CD4-positive, alpha-beta memory T cell (primary cell): ENCODE measurements at regions not wholly inside any gene's neighbourhood (a gene's known extent, or its start where the extent isn't known, plus 50 kb on each side); places are given as distances from the start of the nearest gene placed in this dataset.

Experiments used
- CTCF ChIA-PET: fragments of 350-600 bp; sonication (Branson Sonifier 250); formaldehyde crosslinking; loops from one replicate; lab custom pipeline; 2021; ENCODE audit warnings: inconsistent platforms; ENCODE audit not compliant: partially characterized antibody; lab: Charles Lee
- POLR2A ChIA-PET: fragments of 350-600 bp; sonication (Branson Sonifier 250); formaldehyde crosslinking; loops from one replicate; lab custom pipeline; 2021; ENCODE audit not compliant: partially characterized antibody; lab: Charles Lee
- DNase-seq, 5 donors: peaks; one replicate each; pipeline versions ENCODE4 v3.0.0 to v3.0.0-alpha.2; 2020 to 2022; ENCODE audit warnings: mixed read lengths in 1 of 5
- H3K27ac ChIP-seq: one replicate; pipeline ENCODE4 v1.7.0; 2013; ENCODE audit warnings: low read depth, low read length
- H3K27me3 ChIP-seq: 2 replicates; pipeline ENCODE4 v1.7.0; 2013; ENCODE audit warnings: mild to moderate bottlenecking, low read length, moderate library complexity; ENCODE audit not compliant: insufficient read depth
- H3K36me3 ChIP-seq: 2 replicates; pipeline ENCODE4 v1.7.0; 2013; ENCODE audit warnings: mild to moderate bottlenecking, low read length, moderate library complexity; ENCODE audit not compliant: insufficient read depth
- H3K4me1 ChIP-seq: 2 replicates; pipeline ENCODE4 v1.7.0; 2013; ENCODE audit warnings: mild to moderate bottlenecking, low read length, moderate library complexity; ENCODE audit not compliant: insufficient read depth
- H3K4me3 ChIP-seq, 2 donors: one replicate each; pipeline ENCODE4 v1.7.0; 2013; ENCODE audit warnings: low read length in 2 of 2, mild to moderate bottlenecking in 1 of 2
- H3K9me3 ChIP-seq, 2 donors: one replicate each; pipeline ENCODE4 v1.7.0; 2013; ENCODE audit warnings: low read length in 2 of 2, control low read depth in 1 of 2; ENCODE audit not compliant: control insufficient read depth in 1 of 2
- H3K27ac Mint-ChIP-seq, 7 donors: one replicate each; pipeline ENCODE4 v1.8.0; 2020 to 2021; ENCODE audit warnings: mixed read lengths in 7 of 7, mild to moderate bottlenecking in 6 of 7, inconsistent platforms in 3 of 7, moderate library complexity in 3 of 7
- H3K27me3 Mint-ChIP-seq, 2 donors: one replicate each; pipeline ENCODE4 v1.8.0; 2020 to 2021; ENCODE audit warnings: mixed read lengths in 2 of 2
- H3K36me3 Mint-ChIP-seq, 2 donors: one replicate each; pipeline ENCODE4 v1.8.0; 2020 to 2021; ENCODE audit warnings: mixed read lengths in 2 of 2, inconsistent platforms in 1 of 2, mild to moderate bottlenecking in 1 of 2
- H3K4me1 Mint-ChIP-seq, 4 donors: one replicate each; pipeline ENCODE4 v1.8.0; 2020 to 2021; ENCODE audit warnings: mixed read lengths in 4 of 4, mild to moderate bottlenecking in 1 of 4
- H3K4me3 Mint-ChIP-seq, 8 donors: one replicate each; pipeline ENCODE4 v1.8.0; 2020 to 2021; ENCODE audit warnings: mixed read lengths in 8 of 8, mild to moderate bottlenecking in 7 of 8, moderate library complexity in 6 of 8, inconsistent platforms in 3 of 8
- H3K9me3 Mint-ChIP-seq, 8 donors: one replicate each; pipeline ENCODE4 v1.8.0; 2020 to 2021; ENCODE audit warnings: mixed read lengths in 8 of 8, mild to moderate bottlenecking in 5 of 8, inconsistent platforms in 3 of 8, moderate library complexity in 1 of 8
- intact Hi-C: fragments of 100-400 bp; cut with micrococcal nuclease; formaldehyde crosslinking; loops from one replicate; pipeline ENCODE4 v1.15.1; 2023

GRCh38 chr15:97459771-97460170, 500.7 kb upstream of the ARRDC4 start:
- Mint-ChIP-seq H3K27me3 (no peaks in the 10 kb centered on the region), H3K27ac (no peak overlapping the region), H3K4me3 (no peak overlapping the region), H3K36me3 (no peaks in the 10 kb centered on the region), H3K4me1 (no peaks in the 10 kb centered on the region), H3K9me3 (peaks cover 0 to 4% (median 0%) of the 10 kb centered on the region in 8 donors)
- H3K27ac ChIP-seq = no peak overlapping the region
- ChIA-PET CTCF (no interaction called here), POLR2A (no interaction called here)
- no peaks in the 10 kb centered on the region for H3K4me1 ChIP-seq
- no peaks in the 10 kb centered on the region for H3K27me3 ChIP-seq
- no peak for DNase-seq
- H3K4me3 ChIP-seq = no peak overlapping the region
- intact Hi-C loops = no loop called here
- no peaks in the 10 kb centered on the region for H3K9me3 ChIP-seq
- H3K36me3 ChIP-seq = no peaks in the 10 kb centered on the region

GRCh38 chr15:97461226-97461625, 499.3 kb upstream of the ARRDC4 start:
- ChIA-PET CTCF (no interaction called here), POLR2A (no interaction called here)
- H3K4me3 Mint-ChIP-seq = no peak overlapping the region
- no peak for DNase-seq
- H3K27ac Mint-ChIP-seq = no peak overlapping the region
- H3K27ac ChIP-seq = no peak overlapping the region
- intact Hi-C loops = no loop called here
- H3K36me3 ChIP-seq = no peaks in the 10 kb centered on the region
- no peaks in the 10 kb centered on the region for H3K27me3 Mint-ChIP-seq
- H3K27me3 ChIP-seq = no peaks in the 10 kb centered on the region
- H3K36me3 Mint-ChIP-seq = no peaks in the 10 kb centered on the region
- no peak overlapping the region for H3K4me3 ChIP-seq
- H3K9me3 Mint-ChIP-seq = peaks cover 0 to 6% (median 0%) of the 10 kb centered on the region in 8 donors
- no peaks in the 10 kb centered on the region for H3K4me1 ChIP-seq
- no peaks in the 10 kb centered on the region for H3K9me3 ChIP-seq
- H3K4me1 Mint-ChIP-seq = no peaks in the 10 kb centered on the region

- H3K9me3 Mint-ChIP-seq = peaks cover 0 to 7% (median 1%) of the 10 kb centered on the region in 8 donors
- no peaks in the 10 kb centered on the region for H3K27me3 Mint-ChIP-seq
- no peaks in the 10 kb centered on the region for H3K4me1 ChIP-seq
- no peaks in the 10 kb centered on the region for H3K4me1 Mint-ChIP-seq
- H3K4me3 ChIP-seq = no peak overlapping the region
- no peaks in the 10 kb centered on the region for H3K27me3 ChIP-seq
- no peaks in the 10 kb centered on the region for H3K36me3 Mint-ChIP-seq
- H3K36me3 ChIP-seq = no peaks in the 10 kb centered on the region
- ChIA-PET CTCF (no interaction called here), POLR2A (no interaction called here)
- H3K27ac ChIP-seq = no peak overlapping the region
- DNase-seq = no peak
- H3K4me3 Mint-ChIP-seq = no peak overlapping the region
- no peak overlapping the region for H3K27ac Mint-ChIP-seq
- H3K9me3 ChIP-seq = no peaks in the 10 kb centered on the region
- intact Hi-C loops = no loop called here
Measured at GRCh38 chr15:97463696-97464095, 496.8 kb upstream of the ARRDC4 start.

- H3K4me3 Mint-ChIP-seq = no peak overlapping the region
- peaks cover 0 to 12% (median 5%) of the 10 kb centered on the region in 8 donors for H3K9me3 Mint-ChIP-seq
- Histone ChIP-seq H3K27me3 (no peaks in the 10 kb centered on the region), H3K36me3 (no peaks in the 10 kb centered on the region), H3K27ac (no peak overlapping the region), H3K4me1 (no peaks in the 10 kb centered on the region), H3K9me3 (no peaks in the 10 kb centered on the region), H3K4me3 (no peak overlapping the region)
- intact Hi-C loops = no loop called here
- no peak for DNase-seq
- ChIA-PET CTCF (no interaction called here), POLR2A (no interaction called here)
- no peaks in the 10 kb centered on the region for H3K36me3 Mint-ChIP-seq
- H3K4me1 Mint-ChIP-seq = no peaks in the 10 kb centered on the region
- H3K27me3 Mint-ChIP-seq = no peaks in the 10 kb centered on the region
- H3K27ac Mint-ChIP-seq = no peak overlapping the region
Measured at GRCh38 chr15:97470417-97470816, 490.1 kb upstream of the ARRDC4 start.

- no peaks in the 10 kb centered on the region for H3K4me1 ChIP-seq
- no peaks in the 10 kb centered on the region for H3K27me3 Mint-ChIP-seq
- no peak overlapping the region for H3K4me3 ChIP-seq
- CTCF ChIA-PET = no interaction called here
- H3K27ac ChIP-seq = no peak overlapping the region
- H3K27ac Mint-ChIP-seq = no peak overlapping the region
- no peaks in the 10 kb centered on the region for H3K36me3 Mint-ChIP-seq
- no peaks in the 10 kb centered on the region for H3K36me3 ChIP-seq
- H3K9me3 Mint-ChIP-seq = peaks cover 0 to 11% (median 5%) of the 10 kb centered on the region in 8 donors
- DNase-seq = no peak
- intact Hi-C loops = no loop called here
- POLR2A ChIA-PET = no interaction called here
- H3K9me3 ChIP-seq = no peaks in the 10 kb centered on the region
- H3K4me1 Mint-ChIP-seq = no peaks in the 10 kb centered on the region
- no peaks in the 10 kb centered on the region for H3K27me3 ChIP-seq
- no peak overlapping the region for H3K4me3 Mint-ChIP-seq
Measured at GRCh38 chr15:97473627-97474026, 486.9 kb upstream of the ARRDC4 start.

GRCh38 chr15:97479957-97480356, 480.5 kb upstream of the ARRDC4 start:
- CTCF ChIA-PET = no interaction called here
- H3K27ac Mint-ChIP-seq = no peak overlapping the region

GRCh38 chr15:97482521-97482920, 478.0 kb upstream of the ARRDC4 start:
- H3K27me3 Mint-ChIP-seq = no peaks in the 10 kb centered on the region
- Histone ChIP-seq H3K27ac (no peak overlapping the region), H3K4me3 (no peak overlapping the region), H3K36me3 (no peaks in the 10 kb centered on the region), H3K9me3 (no peaks in the 10 kb centered on the region), H3K27me3 (no peaks in the 10 kb centered on the region), H3K4me1 (no peaks in the 10 kb centered on the region)
- CTCF ChIA-PET = no interaction called here
- H3K4me1 Mint-ChIP-seq = no peaks in the 10 kb centered on the region
- no peak for DNase-seq
- H3K4me3 Mint-ChIP-seq = no peak overlapping the region
- H3K9me3 Mint-ChIP-seq = peaks cover 2 to 18% (median 7%) of the 10 kb centered on the region in 8 donors
- no peak overlapping the region for H3K27ac Mint-ChIP-seq
- intact Hi-C loops = no loop called here
- POLR2A ChIA-PET = no interaction called here
- no peaks in the 10 kb centered on the region for H3K36me3 Mint-ChIP-seq

More at GRCh38 chr15:97479957-97480356, 480.5 kb upstream of the ARRDC4 start:
- no peak for DNase-seq
- no peak overlapping the region for H3K27ac ChIP-seq
- no peaks in the 10 kb centered on the region for H3K36me3 ChIP-seq
- POLR2A ChIA-PET = no interaction called here
- no peaks in the 10 kb centered on the region for H3K27me3 ChIP-seq
- no peaks in the 10 kb centered on the region for H3K4me1 ChIP-seq
- intact Hi-C loops = no loop called here
- Mint-ChIP-seq H3K9me3 (peaks cover 0 to 15% (median 7%) of the 10 kb centered on the region in 8 donors), H3K27me3 (no peaks in the 10 kb centered on the region), H3K4me1 (no peaks in the 10 kb centered on the region), H3K36me3 (no peaks in the 10 kb centered on the region), H3K4me3 (no peak overlapping the region)
- H3K4me3 ChIP-seq = no peak overlapping the region
- H3K9me3 ChIP-seq = no peaks in the 10 kb centered on the region

GRCh38 chr15:97483232-97483631, 477.3 kb upstream of the ARRDC4 start:
- H3K9me3 Mint-ChIP-seq = peaks cover 2 to 18% (median 6%) of the 10 kb centered on the region in 8 donors
- H3K36me3 Mint-ChIP-seq = no peaks in the 10 kb centered on the region
- no peak for DNase-seq
- no peaks in the 10 kb centered on the region for H3K27me3 ChIP-seq
- ChIA-PET CTCF (no interaction called here), POLR2A (no interaction called here)
- H3K27ac Mint-ChIP-seq = no peak overlapping the region
- no peak overlapping the region for H3K27ac ChIP-seq
- H3K27me3 Mint-ChIP-seq = no peaks in the 10 kb centered on the region
- H3K9me3 ChIP-seq = no peaks in the 10 kb centered on the region
- intact Hi-C loops = no loop called here
- no peaks in the 10 kb centered on the region for H3K36me3 ChIP-seq
- H3K4me3 ChIP-seq = no peak overlapping the region
- H3K4me3 Mint-ChIP-seq = no peak overlapping the region
- H3K4me1 Mint-ChIP-seq = no peaks in the 10 kb centered on the region
- H3K4me1 ChIP-seq = no peaks in the 10 kb centered on the region
